ENCODE measurements at regions not wholly inside any gene's neighbourhood (a gene's known extent, or its start where the extent isn't known, plus 50 kb on each side); places are given as distances from the start of the nearest gene placed in this dataset.
"Not testable (repeated sequence)": the region's sequence is repeated elsewhere in the genome, so short reads cannot be mapped to it uniquely, and the experiment has no call there.

DNA sequence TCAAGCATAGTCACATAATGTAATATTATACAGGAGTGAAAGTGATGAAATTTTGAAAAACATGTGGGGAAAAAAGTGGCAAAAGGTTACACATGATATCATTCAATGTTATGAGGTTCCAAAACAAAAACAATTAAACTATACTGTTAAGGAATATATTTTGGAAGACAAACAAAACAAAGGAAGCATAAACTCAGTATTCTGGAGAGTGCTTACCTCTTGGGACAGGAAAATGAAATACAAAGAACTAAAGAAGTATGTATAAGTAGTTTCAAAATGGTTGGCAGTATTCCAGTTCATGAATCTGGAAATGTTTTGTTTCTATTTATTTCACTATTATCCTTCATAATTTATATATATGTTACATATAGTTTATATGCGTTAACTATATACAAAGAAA is 213.5 kb downstream of the MOXD1 start (continued):
- TF ChIP-seq FOSL1 (IDR thresholded peaks at IDR 0.05; ENCODE audit: insufficient read depth, low read depth, low read length), result no peak

DNA sequence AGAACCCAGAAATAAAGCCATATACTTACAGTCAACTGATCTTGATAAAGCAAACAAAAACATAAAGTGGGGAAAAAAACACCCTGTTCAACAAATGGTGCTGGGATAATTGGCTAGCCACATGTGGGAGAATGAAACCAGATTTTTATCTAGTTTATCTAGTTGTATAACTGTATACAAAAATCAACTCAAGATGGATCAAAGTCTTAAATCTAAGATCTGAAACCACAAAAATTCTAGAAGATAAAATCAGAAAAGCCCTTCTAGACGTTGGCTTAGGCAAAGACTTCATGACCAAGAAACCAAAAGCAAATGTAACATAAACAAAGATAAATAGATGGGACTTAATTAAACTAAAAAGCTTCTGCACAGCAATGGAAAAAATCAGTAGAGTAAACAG is 216.3 kb downstream of the MOXD1 start:
- H3K9ac ChIP-seq (replicated peaks in 1 of 4; ENCODE audit: extremely low read depth in 1 of 4, low read depth in 3 of 4, low read length in 3 of 4); H4K91ac ChIP-seq (replicated peaks; ENCODE audit: insufficient read length, low read length); H2AFZ ChIP-seq (ENCODE audit: low read length); H2BK120ac ChIP-seq (replicated peaks; ENCODE audit: low read depth, low read length); H2AK5ac ChIP-seq (ENCODE audit: low read depth, low read length); H3K14ac ChIP-seq (ENCODE audit: insufficient read length); H3K79me2 ChIP-seq (ENCODE audit: control insufficient read depth in 1 of 2, insufficient read depth in 2 of 2, low read length in 2 of 2); CTCF ChIA-PET (ENCODE audit: partially characterized antibody); H3K79me1 ChIP-seq (ENCODE audit: low read depth, low read length); FAIRE-seq; H3K4ac ChIP-seq (replicated peaks; ENCODE audit: insufficient read length, low read depth, low read length); H4K20me1 ChIP-seq (replicated peaks in 1 of 2; ENCODE audit: control insufficient read depth in 1 of 2, insufficient read depth in 2 of 2, low read length in 2 of 2); H3K4me3 ChIP-seq (ENCODE audit: extremely low read depth in 1 of 4, insufficient read depth in 2 of 4, low read depth in 3 of 4, low read length in 4 of 4); H3K23me2 ChIP-seq (ENCODE audit: low read depth, low read length); H3K4me2 ChIP-seq (ENCODE audit: insufficient read depth in 1 of 2, low read depth in 2 of 2, low read length in 2 of 2); H2BK15ac ChIP-seq (ENCODE audit: low read length); H3K27me3 ChIP-seq (replicated peaks in 1 of 4; ENCODE audit: control insufficient read depth in 3 of 4, extremely low read depth in 1 of 4, insufficient read depth in 3 of 4, low read length in 3 of 4); H3K27ac ChIP-seq (ENCODE audit: low read depth, low read length); H3K9me3 ChIP-seq (ENCODE audit: insufficient read depth in 2 of 2, low read depth in 1 of 2, low read length in 1 of 2); H3K56ac ChIP-seq (replicated peaks; ENCODE audit: insufficient read length, low read depth, low read length); H2BK12ac ChIP-seq (ENCODE audit: low read depth, low read length); H3K23ac ChIP-seq (ENCODE audit: insufficient read length); H2BK5ac ChIP-seq (ENCODE audit: low read depth, low read length); H4K8ac ChIP-seq (ENCODE audit: extremely low read depth, insufficient read depth, low read length); DNase-seq (ENCODE audit: low read depth in 1 of 2, low spot score in 2 of 2); H3K18ac ChIP-seq (ENCODE audit: extremely low read depth, low read length); H4K5ac ChIP-seq (ENCODE audit: insufficient read length, low read depth, low read length); H2BK20ac ChIP-seq (ENCODE audit: low read length); POLR2A ChIA-PET (ENCODE audit: partially characterized antibody); H3K36me3 ChIP-seq (ENCODE audit: control insufficient read depth in 2 of 4, insufficient read depth in 4 of 4, low read length in 3 of 4); H3K4me1 ChIP-seq (replicated peaks in 1 of 4; ENCODE audit: control insufficient read depth in 3 of 4, insufficient read depth in 4 of 4, low read length in 3 of 4): not testable (repeated sequence)
- WGBS, 2 experiments (ENCODE audit: extremely low coverage in 1 of 2, insufficient coverage in 1 of 2, insufficient read length in 1 of 2, insufficient replicate concordance in 2 of 2, low coverage in 1 of 2, low lambda C conversion rate in 2 of 2, missing lambda C conversion rate in 1 of 2), result 88% methylated on average over 1 of the region's 1 CpG; no CpG with 5 or more reads in 1 of the 2 experiments

Data from H1 (cell line).